NCI-H510A treated with DMSO at 0.1 percent for 48 hours (cell line): ENCODE measurements at regions not wholly inside any gene's neighbourhood (a gene's known extent, or its start where the extent isn't known, plus 50 kb on each side); places are given as distances from the start of the nearest gene placed in this dataset.
"Not testable (repeated sequence)": the region's sequence is repeated elsewhere in the genome, so short reads cannot be mapped to it uniquely, and the experiment has no call there.

Experiments used
- DNase-seq: peaks from one replicate; lab custom pipeline; 2025; lab: John Stamatoyannopoulos, UW

GRCh38 chr4:38334791-38335190, 329.2 kb upstream of the KLF3 start:
- peak; percentile 2 for DNase-seq

GRCh38 chr4:38338939-38339338, 325.1 kb upstream of the KLF3 start:
- DNase-seq = not testable (repeated sequence)

GRCh38 chr4:38343608-38344007, 320.4 kb upstream of the KLF3 start:
- no peak for DNase-seq

GRCh38 chr4:38344929-38345328, 319.1 kb upstream of the KLF3 start:
- DNase-seq = no peak

- DNase-seq = no peak
These were observed 316.7 kb upstream of the KLF3 start for GRCh38 chr4:38347251-38347650.

- no peak for DNase-seq
These were observed 309.6 kb upstream of the KLF3 start for GRCh38 chr4:38354421-38354820.

- DNase-seq = no peak
These were observed 309.1 kb upstream of the KLF3 start for GRCh38 chr4:38354872-38355271.

GRCh38 chr4:38356686-38357085, 307.3 kb upstream of the KLF3 start:
- DNase-seq = no peak

GRCh38 chr4:38357546-38357945, 306.5 kb upstream of the KLF3 start:
- no peak for DNase-seq

- DNase-seq = no peak
These were observed 304.9 kb upstream of the KLF3 start for GRCh38 chr4:38359113-38359512.

GRCh38 chr4:38360201-38360600, 303.8 kb upstream of the KLF3 start:
- no peak for DNase-seq

- DNase-seq = peak; percentile 7
These were observed 299.5 kb upstream of the KLF3 start for GRCh38 chr4:38364383-38364963.

GRCh38 chr4:38365261-38365660, 298.7 kb upstream of the KLF3 start:
- no peak for DNase-seq

GRCh38 chr4:38365748-38366310, 298.2 kb upstream of the KLF3 start:
- peak; percentile 18 for DNase-seq

- DNase-seq = no peak
These were observed 297.5 kb upstream of the KLF3 start for GRCh38 chr4:38366456-38366855.

GRCh38 chr4:38366997-38367396, 297.0 kb upstream of the KLF3 start:
- no peak for DNase-seq

- no peak for DNase-seq
These were observed 296.3 kb upstream of the KLF3 start for GRCh38 chr4:38367642-38368174.

- no peak for DNase-seq
These were observed 295.4 kb upstream of the KLF3 start for GRCh38 chr4:38368613-38369012.

- no peak for DNase-seq
These were observed 292.6 kb upstream of the KLF3 start for GRCh38 chr4:38371391-38371851.

GRCh38 chr4:38373375-38373774, 290.6 kb upstream of the KLF3 start:
- DNase-seq = no peak

- no peak for DNase-seq
These were observed 286.8 kb upstream of the KLF3 start for GRCh38 chr4:38377195-38377594.

GRCh38 chr4:38378478-38378877, 285.5 kb upstream of the KLF3 start:
- DNase-seq = no peak

GRCh38 chr4:38381788-38382187, 282.2 kb upstream of the KLF3 start:
- no peak for DNase-seq

- DNase-seq = peak; percentile 26
These were observed 281.5 kb upstream of the KLF3 start for GRCh38 chr4:38382520-38382919.
